Brain microvascular endothelial cell (primary cell): ENCODE measurements at regions not wholly inside any gene's neighbourhood (a gene's known extent, or its start where the extent isn't known, plus 50 kb on each side); places are given as distances from the start of the nearest gene placed in this dataset.

Experiments
- DNase-seq: peaks from one replicate; pipeline ENCODE4 v3.0.0-alpha.2; 2020
- H3K27ac ChIP-seq: fragments of 250-450 bp; sonication (Bioruptor Pico); 2 replicates; pipeline ENCODE4 v1.5.1; 2020; ENCODE audit warnings: mild to moderate bottlenecking, moderate library complexity
- H3K27me3 ChIP-seq: fragments of 250-450 bp; sonication (Bioruptor Pico); replicated peaks from 2 replicates; pipeline ENCODE4 v1.5.1; 2020; ENCODE audit warnings: mild to moderate bottlenecking
- H3K36me3 ChIP-seq: fragments of 250-450 bp; sonication (Bioruptor Pico); replicated peaks from 2 replicates; pipeline ENCODE4 v1.5.1; 2020; ENCODE audit warnings: mild to moderate bottlenecking
- H3K4me3 ChIP-seq: 2 replicates; pipeline ENCODE4 v1.5.1; 2011; ENCODE audit warnings: low read depth, mild to moderate bottlenecking, control low read depth, low read length, moderate library complexity
- in situ Hi-C: cut with HindIII; loops from 2 replicates; pipeline ENCODE4 v1.10.0; 2017; ENCODE audit warnings: low sequenced_read_pairs, low pct_ligation_motif_present
- TF ChIP-seq, protein P1 (sequence below): IDR thresholded peaks from 2 replicates; pipeline ENCODE4 v1.5.1; 2011; ENCODE audit warnings: low read depth, mild to moderate bottlenecking, moderate library complexity, low read length, control low read depth, inconsistent platforms; ENCODE audit errors: missing control alignments

DNA sequence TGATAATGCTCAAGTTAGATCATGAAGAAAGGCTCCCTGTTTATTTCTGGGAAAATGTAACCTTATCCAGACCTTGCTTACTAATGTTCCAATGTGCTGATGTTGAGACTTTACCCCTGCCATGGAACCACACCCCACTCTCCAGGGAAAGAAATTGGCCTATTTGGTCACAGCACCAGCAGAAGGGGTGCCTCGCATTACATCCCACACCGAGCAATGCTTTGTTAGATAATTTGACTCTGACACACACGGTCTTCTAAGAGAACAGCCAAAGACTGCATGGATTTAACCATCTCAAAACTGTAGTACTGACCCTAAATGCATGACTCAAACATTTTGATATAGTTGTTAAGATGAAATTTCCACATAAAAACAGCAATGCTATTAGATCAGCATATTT is 152.1 kb upstream of the CCDC150 start:
- H3K27ac ChIP-seq, result no peak overlapping the region
- H3K4me3 ChIP-seq, result no peak overlapping the region
- in situ Hi-C loops, result no loop called here
- peak; percentile 34 for DNase-seq
- TF ChIP-seq, protein P1, sequence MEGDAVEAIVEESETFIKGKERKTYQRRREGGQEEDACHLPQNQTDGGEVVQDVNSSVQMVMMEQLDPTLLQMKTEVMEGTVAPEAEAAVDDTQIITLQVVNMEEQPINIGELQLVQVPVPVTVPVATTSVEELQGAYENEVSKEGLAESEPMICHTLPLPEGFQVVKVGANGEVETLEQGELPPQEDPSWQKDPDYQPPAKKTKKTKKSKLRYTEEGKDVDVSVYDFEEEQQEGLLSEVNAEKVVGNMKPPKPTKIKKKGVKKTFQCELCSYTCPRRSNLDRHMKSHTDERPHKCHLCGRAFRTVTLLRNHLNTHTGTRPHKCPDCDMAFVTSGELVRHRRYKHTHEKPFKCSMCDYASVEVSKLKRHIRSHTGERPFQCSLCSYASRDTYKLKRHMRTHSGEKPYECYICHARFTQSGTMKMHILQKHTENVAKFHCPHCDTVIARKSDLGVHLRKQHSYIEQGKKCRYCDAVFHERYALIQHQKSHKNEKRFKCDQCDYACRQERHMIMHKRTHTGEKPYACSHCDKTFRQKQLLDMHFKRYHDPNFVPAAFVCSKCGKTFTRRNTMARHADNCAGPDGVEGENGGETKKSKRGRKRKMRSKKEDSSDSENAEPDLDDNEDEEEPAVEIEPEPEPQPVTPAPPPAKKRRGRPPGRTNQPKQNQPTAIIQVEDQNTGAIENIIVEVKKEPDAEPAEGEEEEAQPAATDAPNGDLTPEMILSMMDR, result no peak
- H3K36me3 ChIP-seq, result no peaks in the 10 kb centered on the region
- no peaks in the 10 kb centered on the region for H3K27me3 ChIP-seq

DNA sequence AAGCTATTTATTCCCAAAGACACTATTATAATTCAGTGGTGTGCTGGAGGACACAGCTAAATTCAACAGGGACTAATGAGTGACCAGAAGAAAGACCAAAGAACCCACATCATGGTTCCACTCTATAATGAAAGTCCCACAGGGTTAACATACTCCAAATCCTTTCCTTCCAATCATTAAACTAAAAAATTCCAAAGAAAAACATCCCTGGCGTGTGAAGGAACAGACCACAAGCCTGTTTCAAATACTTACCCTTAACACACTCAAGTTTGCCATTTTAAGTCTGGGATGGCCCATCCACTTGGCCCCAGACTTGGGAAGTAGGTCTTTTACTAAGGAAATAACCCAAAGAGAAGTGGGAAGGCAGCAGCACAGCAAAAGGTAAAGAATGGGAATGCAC is 150.1 kb upstream of the CCDC150 start:
- Histone ChIP-seq H3K27me3 (no peaks in the 10 kb centered on the region), H3K27ac (no peak overlapping the region), H3K36me3 (no peaks in the 10 kb centered on the region), H3K4me3 (no peak overlapping the region)
- no peak for DNase-seq
- TF ChIP-seq, protein P1, result no peak
- in situ Hi-C loops, result no loop called here

DNA sequence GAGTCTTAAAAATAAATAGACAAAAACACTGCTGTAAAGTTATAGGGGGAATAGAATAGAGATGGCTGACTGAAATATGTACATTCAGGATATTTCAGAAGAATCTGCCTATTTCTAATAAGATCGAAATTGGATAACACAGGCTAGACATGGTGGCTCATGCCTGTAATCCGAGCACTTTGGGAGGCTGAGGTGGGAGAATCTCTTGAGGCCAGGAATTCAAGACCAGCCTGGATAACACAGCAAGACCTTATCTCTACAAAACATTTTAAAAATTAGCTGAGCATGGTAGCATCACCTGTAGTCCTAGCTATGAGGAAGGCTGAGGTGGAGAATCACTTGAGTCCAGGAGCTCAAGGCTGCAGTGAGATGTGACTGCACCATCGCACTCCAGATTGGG is 146.6 kb upstream of the CCDC150 start:
- TF ChIP-seq, protein P1, result no peak
- no peaks in the 10 kb centered on the region for H3K36me3 ChIP-seq
- no peaks in the 10 kb centered on the region for H3K27me3 ChIP-seq
- no peak overlapping the region for H3K4me3 ChIP-seq
- in situ Hi-C loops, result no loop called here
- DNase-seq, result no peak
- no peak overlapping the region for H3K27ac ChIP-seq

DNA sequence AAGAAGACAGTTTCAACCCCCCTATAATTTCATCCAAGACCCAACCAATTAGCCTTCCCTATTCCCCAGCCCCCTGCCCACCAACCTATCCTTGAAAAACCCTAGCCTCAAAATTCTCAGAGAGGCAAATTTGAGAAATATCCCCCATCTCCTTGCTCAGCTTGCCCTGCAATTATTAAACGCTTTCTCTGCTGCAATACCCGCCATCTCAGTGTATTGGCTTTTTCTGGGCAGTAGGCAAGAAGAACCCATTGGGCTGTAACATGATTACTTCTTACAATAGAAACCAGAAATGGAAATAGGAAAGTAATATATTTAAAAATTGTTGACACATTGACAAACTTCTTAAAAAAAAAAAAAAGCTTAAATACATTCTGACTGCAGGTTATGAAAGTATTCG is 140.6 kb upstream of the CCDC150 start:
- H3K4me3 ChIP-seq, result no peak overlapping the region
- no peaks in the 10 kb centered on the region for H3K27me3 ChIP-seq
- H3K36me3 ChIP-seq, result no peaks in the 10 kb centered on the region
- TF ChIP-seq, protein P1, result no peak
- in situ Hi-C loops, result no loop called here
- H3K27ac ChIP-seq, result no peak overlapping the region
- no peak for DNase-seq

DNA sequence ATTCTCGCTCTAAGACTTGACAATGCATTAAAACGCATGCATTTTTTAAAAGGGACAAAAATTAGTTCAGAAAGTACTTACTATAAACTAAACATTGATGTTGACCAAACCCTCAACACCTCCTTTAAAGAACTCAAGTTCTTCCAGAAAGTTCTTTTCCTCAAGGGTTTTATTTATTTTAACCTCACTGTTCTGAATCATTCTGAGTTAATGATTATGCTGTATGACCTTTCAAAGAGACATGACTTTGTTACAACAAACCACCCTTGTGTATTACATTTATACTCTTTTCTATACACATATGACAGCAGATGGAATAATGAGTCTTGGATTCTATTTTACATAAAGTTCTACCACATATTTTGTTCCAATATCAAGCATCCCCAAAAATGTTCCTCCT is 139.8 kb upstream of the CCDC150 start:
- DNase-seq, result no peak
- in situ Hi-C loops, result no loop called here
- Histone ChIP-seq H3K4me3 (no peak overlapping the region), H3K27ac (no peak overlapping the region), H3K27me3 (no peaks in the 10 kb centered on the region), H3K36me3 (no peaks in the 10 kb centered on the region)
- TF ChIP-seq, protein P1, result no peak

DNA sequence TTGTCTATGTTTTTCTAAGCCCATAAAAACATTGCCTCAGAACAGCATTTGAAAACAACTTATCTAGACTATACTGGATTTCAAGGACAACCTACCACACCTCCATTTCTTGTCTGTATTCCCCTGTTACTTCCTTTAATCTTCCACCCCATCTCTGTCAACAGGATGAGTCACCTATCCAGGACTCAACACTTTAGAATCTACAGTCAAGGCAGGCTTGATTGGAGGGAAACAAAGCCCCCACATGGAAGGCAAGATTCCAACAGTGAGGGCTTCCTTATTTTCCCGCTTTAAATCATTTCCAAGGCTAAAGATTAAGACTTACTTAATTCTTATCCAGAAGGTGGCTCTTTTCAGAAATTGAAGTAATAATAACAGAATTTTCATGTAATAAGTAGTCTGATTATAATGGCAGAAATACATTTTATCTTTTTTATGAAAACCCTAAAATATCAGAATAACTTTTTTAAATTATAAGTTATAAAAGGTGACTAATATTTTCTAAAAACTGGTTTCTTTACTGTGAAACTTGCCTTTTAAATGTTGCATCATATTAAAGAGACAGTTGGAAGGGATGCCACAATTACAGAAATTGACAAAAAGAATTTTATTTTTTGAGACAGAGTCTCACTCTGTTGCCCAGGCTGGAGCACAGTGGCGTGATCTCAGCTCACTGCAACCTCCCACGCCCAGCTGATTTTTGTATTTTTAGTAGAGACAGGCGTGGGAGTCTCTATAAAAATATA is 138.7 kb upstream of the CCDC150 start:
- TF ChIP-seq, protein P1, result no peak
- in situ Hi-C loops, result no loop called here
- no peak overlapping the region for H3K4me3 ChIP-seq

More for the DNA sequence above, 138.7 kb upstream of the CCDC150 start:
- Histone ChIP-seq H3K27ac (no peak overlapping the region), H3K36me3 (no peaks in the 10 kb centered on the region), H3K27me3 (no peaks in the 10 kb centered on the region)
- no peak for DNase-seq
